Tibial artery (tissue), 4 donors: ENCODE measurements at regions not wholly inside any gene's neighbourhood (a gene's known extent, or its start where the extent isn't known, plus 50 kb on each side); places are given as distances from the start of the nearest gene placed in this dataset.

ENCODE experiments used
- DNase-seq, 2 donors: peaks; one replicate each; pipeline ENCODE4 v3.0.0-alpha.2; 2019
- H3K27ac ChIP-seq, 2 donors: fragments of 200-600 bp; sonication (generic) in 1 of 2; 1 replicate in 1 of 2; 2 replicates in 1 of 2; pipeline ENCODE4 v1.5.1; 2018 to 2019; ENCODE audit warnings: mild to moderate bottlenecking in 1 of 2
- H3K27me3 ChIP-seq, 2 donors: fragments of 200-600 bp; sonication (generic) in 1 of 2; one replicate each; pipeline versions ENCODE4 v1.5.1 to v1.6.0; 2016 to 2019
- H3K36me3 ChIP-seq, 3 donors: fragments of 200-600 bp; sonication (generic) in 2 of 3; one replicate each; pipeline ENCODE4 v1.5.1; 2016 to 2019; ENCODE audit warnings: mild to moderate bottlenecking in 2 of 3
- H3K4me1 ChIP-seq, 4 donors: fragments of 200-600 bp; sonication (generic) in 2 of 4; 1 replicate in 3 of 4; 2 replicates in 1 of 4; pipeline ENCODE4 v1.5.1; 2016 to 2019
- H3K4me3 ChIP-seq, 2 donors: fragments of 200-600 bp; sonication (generic) in 1 of 2; 1 replicate in 1 of 2; 2 replicates in 1 of 2; pipeline ENCODE4 v1.5.1; 2018 to 2019; ENCODE audit warnings: mild to moderate bottlenecking in 2 of 2
- H3K9me3 ChIP-seq, 3 donors: fragments of 200-600 bp; sonication (generic) in 1 of 3; one replicate each; pipeline ENCODE4 v1.5.1; 2016 to 2019
- CTCF ChIP-seq, 2 experiments: fragments of 200-600 bp in 1 of 2; fragments of 450-650 bp in 1 of 2; IDR thresholded peaks; one replicate each; pipeline ENCODE4 v1.5.1; 2017 to 2019; ENCODE audit warnings: antibody characterized with exemption in 2 of 2, mild to moderate bottlenecking in 1 of 2, moderate library complexity in 1 of 2
- intact Hi-C: fragments of 100-400 bp; cut with DNase I; formaldehyde crosslinking; loops from one replicate; pipeline ENCODE4 v1.15.0; 2023; ENCODE audit warnings: low total_unique reads

DNA sequence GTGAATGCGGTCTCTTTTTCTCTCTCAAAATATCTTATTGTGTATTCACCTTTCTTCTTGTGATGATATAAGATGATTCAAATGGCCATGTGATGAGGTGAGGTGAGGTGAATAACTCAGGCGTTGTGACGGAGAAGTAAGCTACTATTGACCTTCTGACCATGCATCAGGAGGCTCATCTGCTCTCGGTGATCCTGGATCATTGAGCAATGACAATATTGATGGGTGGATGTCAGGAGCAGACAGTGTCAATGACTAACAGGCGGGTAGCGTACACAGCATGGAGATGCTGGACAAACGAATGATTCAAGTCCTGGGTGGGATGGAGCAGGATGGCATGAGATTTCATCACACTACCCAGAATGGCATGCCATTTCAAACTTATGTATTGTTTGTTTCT is 119.6 kb downstream of the PXDC1 start:
- Histone ChIP-seq H3K4me1 (peaks cover 0 to 7% (median 0%) of the 10 kb centered on the region in 4 donors), H3K27ac (no peak overlapping the region), H3K27me3 (peaks cover 0 to 5% of the 10 kb centered on the region in 2 donors), H3K4me3 (no peak overlapping the region), H3K9me3 (no peaks in the 10 kb centered on the region), H3K36me3 (no peaks in the 10 kb centered on the region)
- TF ChIP-seq CTCF (IDR thresholded peaks at IDR 0.05) = no peak
- intact Hi-C loops = no loop called here
- no peak for DNase-seq

DNA sequence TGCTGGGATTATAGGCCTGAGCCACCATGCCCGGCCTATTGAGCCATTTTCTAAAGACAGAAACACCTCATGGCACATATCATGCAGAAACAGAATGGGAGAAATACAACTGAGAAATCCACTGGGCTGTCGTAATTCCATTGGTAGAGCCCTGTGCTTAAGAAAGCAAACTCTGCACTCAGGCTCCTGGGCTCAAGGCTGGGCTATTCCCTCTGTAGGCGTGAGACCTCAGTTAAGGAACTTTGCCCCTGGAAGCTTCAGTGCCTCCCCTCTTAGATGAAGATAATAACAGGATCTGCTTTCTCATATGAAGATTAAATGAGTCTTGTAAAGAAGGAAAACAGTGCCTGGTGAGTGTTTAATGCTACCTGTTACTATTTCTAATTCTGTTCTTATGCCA is 120.3 kb downstream of the PXDC1 start:
- no peak overlapping the region for H3K4me3 ChIP-seq
- DNase-seq = no peak
- H3K27me3 ChIP-seq = peaks cover 0 to 6% of the 10 kb centered on the region in 2 donors
- intact Hi-C loops = no loop called here
- no peaks in the 10 kb centered on the region for H3K36me3 ChIP-seq
- H3K4me1 ChIP-seq = peaks cover 0 to 7% (median 0%) of the 10 kb centered on the region in 4 donors
- TF ChIP-seq CTCF (IDR thresholded peaks at IDR 0.05) = no peak
- no peaks in the 10 kb centered on the region for H3K9me3 ChIP-seq
- H3K27ac ChIP-seq = no peak overlapping the region

DNA sequence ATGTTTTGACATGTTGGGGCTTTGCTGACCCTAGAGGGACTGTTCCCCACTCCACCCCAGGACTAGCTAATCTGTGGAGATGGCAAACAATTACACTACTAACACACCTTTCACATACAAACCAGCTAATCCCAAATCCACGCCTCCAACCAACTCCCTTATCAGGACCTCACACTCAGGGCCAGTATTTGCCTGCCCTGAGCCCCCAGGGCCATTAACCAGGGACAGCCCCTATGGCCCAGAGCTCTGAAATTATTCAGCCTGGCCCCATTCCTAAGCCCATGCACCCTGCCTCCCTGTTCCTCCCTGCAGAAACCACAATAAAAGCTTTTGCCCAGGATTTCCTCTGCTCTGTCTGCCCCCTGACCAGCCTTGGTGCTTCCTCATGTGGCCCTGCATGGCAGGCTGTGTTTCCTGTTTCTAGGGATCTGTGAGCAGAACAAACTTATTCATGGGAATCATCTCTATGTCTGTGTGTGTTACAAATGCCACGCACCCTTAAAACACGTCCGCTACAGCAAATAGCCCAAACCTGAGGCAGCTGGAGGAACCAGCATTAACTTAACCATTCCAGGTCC is 121.2 kb downstream of the PXDC1 start:
- H3K9me3 ChIP-seq = no peaks in the 10 kb centered on the region
- no peak overlapping the region for H3K27ac ChIP-seq
- H3K27me3 ChIP-seq = peaks cover 0 to 13% of the 10 kb centered on the region in 2 donors
- H3K4me1 ChIP-seq = peaks cover 0 to 7% (median 0%) of the 10 kb centered on the region in 4 donors
- DNase-seq = no peak
- TF ChIP-seq CTCF (IDR thresholded peaks at IDR 0.05) = no peak
- intact Hi-C loops = no loop called here
- no peaks in the 10 kb centered on the region for H3K36me3 ChIP-seq
- no peak overlapping the region for H3K4me3 ChIP-seq

- peaks cover 0 to 13% of the 10 kb centered on the region in 2 donors for H3K27me3 ChIP-seq
- intact Hi-C loops = no loop called here
- H3K36me3 ChIP-seq = no peaks in the 10 kb centered on the region
- no peaks in the 10 kb centered on the region for H3K9me3 ChIP-seq
- H3K4me3 ChIP-seq = no peak overlapping the region
- H3K27ac ChIP-seq = no peak overlapping the region
- peaks cover 0 to 7% (median 0%) of the 10 kb centered on the region in 4 donors for H3K4me1 ChIP-seq
- DNase-seq = no peak
- TF ChIP-seq CTCF (IDR thresholded peaks at IDR 0.05) = no peak
Measured at GRCh38 chr6:3627956-3628835, 123.3 kb downstream of the PXDC1 start.

- intact Hi-C loops = no loop called here
- DNase-seq = no peak
- Histone ChIP-seq H3K9me3 (no peaks in the 10 kb centered on the region), H3K4me1 (peaks cover 0 to 7% (median 0%) of the 10 kb centered on the region in 4 donors), H3K36me3 (no peaks in the 10 kb centered on the region), H3K27ac (no peak overlapping the region), H3K4me3 (no peak overlapping the region), H3K27me3 (peaks cover 0 to 13% of the 10 kb centered on the region in 2 donors)
- TF ChIP-seq CTCF (IDR thresholded peaks at IDR 0.05) = no peak
Measured at GRCh38 chr6:3627501-3627900, 124.0 kb downstream of the PXDC1 start.
